Liver (tissue), 8 donors: ENCODE measurements at regions not wholly inside any gene's neighbourhood (a gene's known extent, or its start where the extent isn't known, plus 50 kb on each side); places are given as distances from the start of the nearest gene placed in this dataset.

Experiments used
- DNase-seq: peaks from one replicate; pipeline ENCODE4 v3.0.0-alpha.2; 2017; ENCODE audit warnings: low spot score
- H3K27ac ChIP-seq, 2 donors: one replicate each; pipeline ENCODE4 v1.7.0; 2013; ENCODE audit warnings: inconsistent platforms in 2 of 2, low read length in 2 of 2, control low read depth in 1 of 2, low read depth in 1 of 2, mild to moderate bottlenecking in 1 of 2
- H3K27me3 ChIP-seq, 4 donors: one replicate each; pipeline versions ENCODE4 v1.6.1 to v1.7.0; 2013; ENCODE audit warnings: low read length in 3 of 4, inconsistent platforms in 1 of 4, mild to moderate bottlenecking in 1 of 4, moderate library complexity in 1 of 4; ENCODE audit not compliant: control insufficient read depth in 4 of 4, insufficient read depth in 4 of 4
- H3K36me3 ChIP-seq, 4 donors: one replicate each; pipeline versions ENCODE4 v1.6.1 to v1.7.0; 2013; ENCODE audit warnings: low read length in 3 of 4, mild to moderate bottlenecking in 3 of 4, low read depth in 1 of 4, moderate library complexity in 1 of 4; ENCODE audit not compliant: control insufficient read depth in 4 of 4, insufficient read depth in 3 of 4
- H3K4me1 ChIP-seq, 4 donors: one replicate each; pipeline versions ENCODE4 v1.6.1 to v1.7.0; 2013; ENCODE audit warnings: low read length in 3 of 4, mild to moderate bottlenecking in 3 of 4, moderate library complexity in 1 of 4; ENCODE audit not compliant: control insufficient read depth in 4 of 4, insufficient read depth in 4 of 4
- H3K4me3 ChIP-seq, 3 donors: one replicate each; pipeline versions ENCODE4 v1.6.1 to v1.7.0; 2013; ENCODE audit warnings: low read length in 3 of 3, control low read depth in 1 of 3, low read depth in 1 of 3, mild to moderate bottlenecking in 1 of 3
- H3K9ac ChIP-seq, 2 donors: one replicate each; pipeline ENCODE4 v1.7.0; 2013; ENCODE audit warnings: low read length in 2 of 2, mild to moderate bottlenecking in 2 of 2, moderate library complexity in 2 of 2, control low read depth in 1 of 2, low read depth in 1 of 2
- H3K9me3 ChIP-seq, 4 donors: one replicate each; pipeline versions ENCODE4 v1.6.1 to v1.7.0; 2013; ENCODE audit warnings: low read length in 3 of 4; ENCODE audit not compliant: control insufficient read depth in 4 of 4
- ATF3 ChIP-seq: IDR thresholded peaks from 2 replicates; pipeline ENCODE4 v1.6.1; 2016; ENCODE audit warnings: antibody characterized with exemption
- CTCF ChIP-seq: fragments of 150-350 bp; IDR thresholded peaks from 2 replicates; pipeline ENCODE4 v1.5.1; 2017; ENCODE audit warnings: improper control_type of control experiment, low read depth, low read length; ENCODE audit not compliant: missing input control
- EGR1 ChIP-seq, 2 donors: IDR thresholded peaks; 2 replicates each; pipeline ENCODE4 v1.6.1; 2016 to 2018; ENCODE audit warnings: antibody characterized with exemption in 2 of 2, low read depth in 2 of 2
- FOXA1 ChIP-seq: IDR thresholded peaks from 2 replicates; pipeline ENCODE4 v1.6.1; 2016; ENCODE audit warnings: antibody characterized with exemption
- FOXA2 ChIP-seq: IDR thresholded peaks from 2 replicates; pipeline ENCODE4 v1.6.1; 2016; ENCODE audit warnings: antibody characterized with exemption
- GABPA ChIP-seq, 2 donors: IDR thresholded peaks in 1 of 2; conservative IDR thresholded peaks in 1 of 2; 2 replicates each; pipeline ENCODE4 v1.6.1; 2016; ENCODE audit warnings: antibody characterized with exemption in 2 of 2, mild to moderate bottlenecking in 1 of 2, moderate library complexity in 1 of 2
- HNF4A ChIP-seq, 2 donors: conservative IDR thresholded peaks; 2 replicates each; pipeline ENCODE4 v1.6.1; 2016; ENCODE audit warnings: antibody characterized with exemption in 2 of 2, mild to moderate bottlenecking in 2 of 2
- HNF4G ChIP-seq: IDR thresholded peaks from 2 replicates; pipeline ENCODE4 v1.6.1; 2016; ENCODE audit warnings: antibody characterized with exemption
- JUND ChIP-seq, 2 donors: IDR thresholded peaks; 2 replicates each; pipeline ENCODE4 v1.6.1; 2016; ENCODE audit warnings: antibody characterized with exemption in 2 of 2
- MAX ChIP-seq: IDR thresholded peaks from 2 replicates; pipeline ENCODE4 v1.6.1; 2016; ENCODE audit warnings: antibody characterized with exemption
- NR2F2 ChIP-seq: IDR thresholded peaks from 2 replicates; pipeline ENCODE4 v1.6.1; 2016; ENCODE audit warnings: antibody characterized with exemption
- RAD21 ChIP-seq, 2 donors: IDR thresholded peaks; 2 replicates each; pipeline ENCODE4 v1.6.1; 2016; ENCODE audit warnings: antibody characterized with exemption in 2 of 2, mild to moderate bottlenecking in 2 of 2
- REST ChIP-seq: IDR thresholded peaks from 2 replicates; pipeline ENCODE4 v1.6.1; 2016; ENCODE audit warnings: antibody characterized with exemption, mild to moderate bottlenecking
- RXRA ChIP-seq, 2 donors: IDR thresholded peaks; 2 replicates each; pipeline ENCODE4 v1.6.1; 2017 to 2018; ENCODE audit warnings: antibody characterized with exemption in 2 of 2, mild to moderate bottlenecking in 1 of 2
- SP1 ChIP-seq: IDR thresholded peaks from 2 replicates; pipeline ENCODE4 v1.6.1; 2018; ENCODE audit warnings: antibody characterized with exemption, mild to moderate bottlenecking
- TAF1 ChIP-seq: conservative IDR thresholded peaks from 2 replicates; pipeline ENCODE4 v1.6.1; 2016; ENCODE audit warnings: antibody characterized with exemption, mild to moderate bottlenecking
- YY1 ChIP-seq: IDR thresholded peaks from 2 replicates; pipeline ENCODE4 v1.6.1; 2016; ENCODE audit warnings: antibody characterized with exemption, mild to moderate bottlenecking
- ZBTB33 ChIP-seq: IDR thresholded peaks from 2 replicates; pipeline ENCODE4 v1.6.1; 2016; ENCODE audit warnings: antibody characterized with exemption
- WGBS: extraction: QIAGEN DNeasy Blood & Tissue Kit; methylation state at CpG from one replicate; pipeline ENCODE4 v1.1.7; 2013; 5-methylcytosine and 5-hydroxymethylcytosine counted together
- donor health status: healthy.
- donor health status: healthy.
- donor health status: healthy.
- donor health status: healthy.
- donor health status: healthy.

GRCh38 chr1:173122958-173123852, 72.5 kb upstream of the TNFSF18 start:
- 22% methylated on average over 12 of the region's 12 CpGs for WGBS
- no peak for DNase-seq
- Histone ChIP-seq H3K4me3 (peak overlapping the region in 2 of 3 donors; percentile 17 to 46), H3K9me3 (no peaks in the 10 kb centered on the region), H3K27me3 (no peaks in the 10 kb centered on the region), H3K36me3 (no peaks in the 10 kb centered on the region), H3K27ac (peak overlapping the region; percentile 35 to 92), H3K4me1 (peaks cover 2 to 33% (median 26%) of the 10 kb centered on the region in 4 donors), H3K9ac (peak overlapping the region in 1 of 2 donors; percentile 65)
- TF ChIP-seq EGR1 (IDR thresholded peaks at IDR 0.05; ENCODE audit: low read depth in 2 of 2) = peak; percentile 35 to 48
- TF ChIP-seq GABPA (IDR thresholded peaks at IDR 0.05 in 1 of 2, conservative IDR thresholded peaks at IDR 0.05 in 1 of 2) = peak; percentile 26 to 44
- TF ChIP-seq CTCF = no peak
- TF ChIP-seq JUND (IDR thresholded peaks at IDR 0.05) = peak; percentile 31 to 64
- peak; percentile 53 to 59 for TF ChIP-seq RAD21 (IDR thresholded peaks at IDR 0.05)
- TF ChIP-seq FOXA1 = no peak
- TF ChIP-seq MAX = peak; percentile 53
- TF ChIP-seq YY1 = peak; percentile 19
- peak; percentile 53 for TF ChIP-seq NR2F2
- TF ChIP-seq SP1 = peak; percentile 94
- TF ChIP-seq REST = peak; percentile 33
- TF ChIP-seq HNF4G = peak; percentile 82
- TF ChIP-seq ZBTB33 = no peak
- no peak for TF ChIP-seq FOXA2
- peak; percentile 97 for TF ChIP-seq ATF3
- TF ChIP-seq HNF4A (conservative IDR thresholded peaks at IDR 0.05) = peak; percentile 86 to 96
- TF ChIP-seq RXRA (IDR thresholded peaks at IDR 0.05) = peak; percentile 82 to 91
- no peak for TF ChIP-seq TAF1
